HepG2 (cell line): ENCODE measurements at regions not wholly inside any gene's neighbourhood (a gene's known extent, or its start where the extent isn't known, plus 50 kb on each side); places are given as distances from the start of the nearest gene placed in this dataset.

Experiments
- HBP1 ChIP-seq: IDR thresholded peaks from 2 replicates; pipeline ENCODE4 v1.6.1; 2016; ENCODE audit warnings: low read depth, control low read depth
- NR1H2 ChIP-seq: sonication (generic); formaldehyde crosslinking; IDR thresholded peaks from 2 replicates; pipeline ENCODE4 v1.8.1; 2022; ENCODE audit warnings: low read depth, missing genetic modification reagents, borderline replicate concordance
- PLRG1 ChIP-seq: fragments of 450-650 bp; conservative IDR thresholded peaks from 2 replicates; pipeline ENCODE4 v1.6.1; 2016
- SP1 ChIP-seq, 2 experiments: fragments of 450-650 bp in 1 of 2; sonication (generic) in 1 of 2; formaldehyde crosslinking in 1 of 2; IDR thresholded peaks; 2 replicates each; pipeline versions ENCODE4 v1.4.0 to v1.6.1; 2016 to 2020; ENCODE audit warnings: missing genetic modification reagents in 1 of 2
- SP4 ChIP-seq: sonication (generic); formaldehyde crosslinking; IDR thresholded peaks from 2 replicates; pipeline ENCODE4 v1.8.1; 2023; ENCODE audit warnings: mild to moderate bottlenecking, missing genetic modification reagents
- ZBTB1 ChIP-seq: sonication (generic); formaldehyde crosslinking; IDR thresholded peaks from 2 replicates; pipeline ENCODE4 v1.4.0; 2020; ENCODE audit warnings: missing genetic modification reagents, borderline replicate concordance
- ZBTB49 ChIP-seq: sonication (generic); formaldehyde crosslinking; IDR thresholded peaks from 2 replicates; pipeline ENCODE4 v1.4.0; 2020; ENCODE audit warnings: missing genetic modification reagents, borderline replicate concordance
- ZNF724P ChIP-seq: sonication (generic); formaldehyde crosslinking; IDR thresholded peaks from 2 replicates; pipeline ENCODE4 v1.8.0; 2022; ENCODE audit warnings: missing genetic modification reagents, borderline replicate concordance

- no peak for TF ChIP-seq SP1 (IDR thresholded peaks at IDR 0.05)
- no peak for TF ChIP-seq SP1 (CRISPR knock-in tag; IDR thresholded peaks at IDR 0.05)
- TF ChIP-seq SP4: no peak
- TF ChIP-seq ZBTB49 (CRISPR knock-in tag): no peak
- TF ChIP-seq ZNF724P: no peak
- no peak for TF ChIP-seq PLRG1
- TF ChIP-seq HBP1: no peak
- TF ChIP-seq ZBTB1: no peak
- no peak for TF ChIP-seq NR1H2 (CRISPR knock-in tag)
These were observed 174.9 kb upstream of the RASSF8 start for GRCh38 chr12:25783566-25783965.
